CD4-positive, alpha-beta T cell treated with Interleukin-4 for 4 hours (primary cell): ENCODE measurements at regions not wholly inside any gene's neighbourhood (a gene's known extent, or its start where the extent isn't known, plus 50 kb on each side); places are given as distances from the start of the nearest gene placed in this dataset.

Experiments
- DNase-seq: peaks from one replicate; pipeline ENCODE4 v3.0.0-alpha.2; 2020

DNA sequence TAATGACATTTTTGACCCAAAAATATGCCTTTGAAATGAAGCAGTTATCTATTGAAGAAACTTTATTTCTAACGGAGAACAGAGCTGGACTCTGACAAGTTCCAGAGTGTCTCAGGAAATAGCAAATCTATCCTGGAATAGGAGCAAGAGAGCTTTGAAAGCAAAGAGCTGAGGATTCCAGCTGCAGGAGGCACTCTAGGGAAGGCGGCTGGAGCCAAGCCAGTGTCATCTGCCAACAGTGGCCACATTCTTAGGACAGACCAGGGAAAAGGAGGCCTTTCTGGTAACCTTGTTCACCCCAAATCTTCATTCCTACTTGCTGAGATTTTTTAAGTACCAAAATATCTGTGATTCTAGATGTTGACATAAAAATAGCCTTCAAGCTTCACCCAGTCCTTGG lies 493.5 kb upstream of the B3GAT1 start:
- DNase-seq: no peak

DNA sequence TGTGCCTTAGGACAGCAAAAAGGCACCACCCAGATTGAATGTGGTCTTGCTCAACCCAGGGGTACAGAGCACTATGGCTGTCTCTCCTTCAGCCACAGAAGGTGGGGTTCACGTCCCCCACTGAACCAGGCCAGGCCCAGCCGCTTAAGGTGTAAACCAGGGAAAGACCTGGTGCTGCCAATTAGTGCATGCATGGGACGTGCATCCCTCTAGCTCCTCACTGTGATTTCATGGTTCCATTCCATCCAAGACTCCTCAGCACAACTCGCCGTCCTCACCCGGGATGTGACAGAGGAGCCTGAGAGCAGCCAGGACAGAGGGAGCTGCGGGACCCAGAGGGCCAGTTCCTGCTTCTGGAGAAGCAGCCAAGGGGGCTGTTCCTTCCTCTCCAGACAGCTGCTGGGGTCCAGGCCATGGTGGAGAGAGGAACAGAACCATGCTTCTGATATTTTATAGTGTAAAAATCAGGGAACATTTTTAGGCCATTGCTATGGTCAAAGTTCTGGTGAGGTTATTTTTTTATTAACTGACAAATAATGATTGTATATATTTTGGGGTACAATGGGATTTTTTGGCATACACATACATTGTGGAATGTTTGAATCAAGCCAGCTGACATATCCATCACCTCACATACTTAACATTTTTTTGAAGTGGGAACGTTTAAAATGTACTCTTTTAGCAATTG lies 492.2 kb upstream of the B3GAT1 start:
- no peak for DNase-seq

DNA sequence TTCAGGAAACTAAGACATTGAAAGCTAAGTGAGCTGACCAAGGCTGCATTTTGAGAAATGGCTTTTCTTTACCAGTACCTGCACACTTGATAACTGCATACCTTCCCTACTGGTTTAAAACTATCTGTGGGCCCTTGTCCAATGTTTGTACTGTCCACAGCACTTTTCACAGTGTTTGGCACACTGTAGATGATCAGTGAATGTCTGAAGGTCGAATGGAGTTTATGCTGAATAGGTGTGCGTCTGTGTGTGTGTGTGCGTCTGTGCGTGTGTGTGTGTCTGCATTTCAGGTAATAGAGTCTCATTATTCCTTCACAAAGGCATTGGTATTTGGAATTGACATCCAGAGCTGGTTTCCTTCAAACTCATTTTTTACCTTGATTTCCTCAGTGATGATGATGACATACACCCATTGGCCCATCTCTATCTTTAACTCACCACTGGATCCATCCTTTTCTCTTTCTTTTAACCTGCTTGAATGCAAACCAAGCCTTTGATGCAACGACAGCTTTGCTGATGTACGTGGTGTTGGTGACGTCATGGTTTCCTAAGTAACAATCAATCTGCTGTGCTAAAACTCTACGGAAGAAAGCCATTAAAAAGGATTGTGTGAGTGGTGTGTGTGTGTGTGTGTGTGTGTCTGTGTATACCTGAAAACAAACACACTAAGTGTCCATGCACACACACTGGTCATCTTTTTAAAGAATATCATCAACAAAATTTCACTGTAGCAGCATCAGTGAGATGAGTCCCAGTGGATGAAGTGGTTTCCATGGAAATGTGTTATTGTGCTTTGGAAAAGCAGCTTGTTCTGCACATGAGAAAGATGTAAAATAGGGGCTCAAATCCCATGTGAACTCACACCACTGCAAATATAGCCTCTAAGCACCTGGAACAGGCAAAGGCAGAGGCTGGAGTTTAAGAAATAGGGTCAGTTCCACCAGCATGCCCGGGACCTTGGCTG lies 490.2 kb upstream of the B3GAT1 start:
- no peak for DNase-seq

DNA sequence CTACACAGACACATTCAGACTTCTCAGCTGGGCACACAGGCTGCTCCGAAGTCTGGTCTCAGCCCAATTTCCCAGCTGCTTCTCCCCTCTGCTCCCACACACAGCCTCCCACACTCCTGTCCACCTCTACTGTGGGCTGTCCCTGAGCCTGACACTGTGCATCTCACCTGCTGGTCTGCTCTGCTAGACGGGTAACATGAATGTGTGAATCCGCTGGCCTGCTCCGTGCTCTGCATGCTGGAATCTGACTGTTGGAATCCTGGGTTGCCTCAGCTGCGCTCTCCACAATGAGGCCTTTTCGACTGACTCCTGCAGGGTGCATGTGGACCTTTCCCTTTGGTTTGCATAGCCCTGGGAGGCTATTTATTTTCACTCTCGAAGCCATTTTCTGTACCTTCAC lies 489.5 kb upstream of the B3GAT1 start:
- no peak for DNase-seq

DNA sequence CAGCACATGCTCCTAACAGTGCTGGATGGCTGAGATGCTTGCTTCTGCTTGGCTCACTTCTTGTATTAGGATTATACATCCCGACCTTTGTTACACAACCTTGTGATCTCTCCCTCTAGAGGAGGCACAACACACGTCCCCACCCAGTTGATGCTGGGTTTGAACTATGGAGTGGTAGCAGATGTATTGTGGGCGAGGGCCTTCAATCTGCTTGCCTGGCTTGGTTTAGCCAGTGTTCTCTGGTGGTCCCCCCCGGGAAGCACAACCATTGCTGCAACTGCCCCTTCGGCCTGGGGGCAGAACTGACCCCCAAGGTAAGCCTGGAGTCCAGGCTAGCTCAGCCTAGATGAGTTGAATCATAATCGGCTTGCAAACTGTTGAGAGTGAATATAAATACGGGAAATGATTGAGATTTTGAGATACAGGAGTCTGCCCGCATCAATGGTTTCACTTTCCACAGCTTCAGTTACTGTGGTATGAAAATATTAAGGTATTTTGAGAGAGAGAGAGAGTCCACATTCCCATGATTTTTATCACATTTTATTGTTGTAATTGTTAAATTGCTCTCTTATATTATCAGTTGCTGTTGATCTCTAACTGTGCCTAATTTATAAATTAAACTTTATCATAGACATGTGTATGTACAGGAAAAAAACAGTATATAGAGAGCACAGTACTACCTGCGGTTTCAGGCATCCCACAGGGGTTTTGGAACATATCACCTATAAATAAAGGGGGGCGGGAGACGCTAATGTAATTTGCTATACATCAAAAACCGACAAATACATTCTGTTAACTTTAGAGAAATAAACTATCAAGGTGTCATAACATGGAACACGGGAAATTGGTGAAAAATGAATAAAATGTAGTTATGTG lies 482.0 kb upstream of the B3GAT1 start:
- DNase-seq: no peak

DNA sequence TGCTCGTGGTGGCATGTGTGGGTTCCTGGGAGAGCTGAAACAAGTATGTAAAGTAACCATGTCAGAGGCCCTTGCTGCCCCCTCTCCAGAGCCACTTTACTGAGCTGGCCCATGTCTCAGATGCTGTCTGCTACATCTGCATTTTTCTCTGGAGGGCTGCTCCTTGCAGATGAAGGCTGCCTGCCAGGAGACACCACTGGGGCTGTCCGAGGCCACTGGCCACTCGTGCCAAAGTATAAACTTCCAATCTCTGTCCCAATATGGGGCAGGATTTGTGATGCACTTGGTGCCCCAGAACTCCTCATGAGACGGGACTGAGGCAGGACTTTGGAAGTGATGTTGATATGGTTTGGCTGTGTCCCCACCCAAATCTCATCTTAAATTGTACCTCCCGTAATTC lies 478.4 kb upstream of the B3GAT1 start:
- DNase-seq: no peak

DNA sequence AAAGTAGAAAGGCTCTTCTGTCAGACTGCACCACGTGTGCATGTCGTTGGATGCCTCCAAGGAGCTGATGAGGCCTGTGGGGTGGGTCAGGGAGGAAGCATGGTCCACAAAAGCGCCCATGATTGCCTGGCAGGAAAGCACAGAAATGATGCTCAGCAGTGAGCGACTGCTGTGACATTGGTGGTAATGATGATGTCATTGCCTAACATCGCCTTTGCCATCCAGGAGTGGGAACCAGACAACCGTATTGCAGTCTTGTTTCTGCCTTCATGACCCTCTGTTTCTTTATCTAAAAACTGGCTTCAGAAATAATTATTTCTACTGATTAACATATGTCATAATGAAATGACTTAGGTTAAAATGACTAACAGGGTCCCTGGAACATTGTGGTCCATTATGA lies 477.8 kb upstream of the B3GAT1 start:
- DNase-seq: no peak

DNA sequence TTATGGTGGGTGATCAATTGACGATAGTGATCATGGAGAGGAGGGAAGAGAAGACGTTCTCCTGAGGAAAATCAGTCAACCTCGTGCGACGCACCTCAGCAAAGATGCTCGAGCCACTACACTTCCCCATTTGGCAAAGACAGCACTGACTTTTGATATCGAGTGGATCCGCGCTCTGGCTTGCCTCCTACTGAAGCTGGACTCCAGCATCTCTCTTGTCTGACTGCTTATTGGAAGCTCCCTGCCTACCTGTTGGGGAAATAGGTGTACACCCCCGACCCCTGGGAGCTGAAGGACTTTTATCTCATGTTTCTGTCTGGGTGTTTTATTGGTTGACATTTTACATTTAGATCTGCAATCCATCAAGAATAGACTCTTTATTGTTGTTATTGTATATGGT lies 476.8 kb upstream of the B3GAT1 start:
- DNase-seq: no peak

DNA sequence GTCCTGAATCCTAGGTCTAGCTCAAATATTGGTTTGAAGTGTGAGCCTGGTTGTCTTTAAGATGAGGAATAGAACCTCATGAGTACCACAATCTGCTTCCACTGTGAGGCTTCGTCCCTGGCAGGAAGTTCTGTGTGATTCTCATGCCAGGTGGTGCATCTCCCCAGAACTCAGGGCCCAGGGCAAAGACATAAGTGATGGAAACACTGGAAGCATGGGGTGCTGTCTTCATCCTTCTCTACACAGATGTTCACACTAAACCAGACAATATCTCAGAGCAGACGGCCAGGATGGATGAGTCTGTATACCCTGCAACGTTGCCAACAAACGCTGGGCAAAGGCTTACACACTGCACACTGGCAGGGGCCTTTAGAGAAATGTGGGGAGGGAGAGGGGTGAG lies 475.9 kb upstream of the B3GAT1 start:
- DNase-seq: no peak

DNA sequence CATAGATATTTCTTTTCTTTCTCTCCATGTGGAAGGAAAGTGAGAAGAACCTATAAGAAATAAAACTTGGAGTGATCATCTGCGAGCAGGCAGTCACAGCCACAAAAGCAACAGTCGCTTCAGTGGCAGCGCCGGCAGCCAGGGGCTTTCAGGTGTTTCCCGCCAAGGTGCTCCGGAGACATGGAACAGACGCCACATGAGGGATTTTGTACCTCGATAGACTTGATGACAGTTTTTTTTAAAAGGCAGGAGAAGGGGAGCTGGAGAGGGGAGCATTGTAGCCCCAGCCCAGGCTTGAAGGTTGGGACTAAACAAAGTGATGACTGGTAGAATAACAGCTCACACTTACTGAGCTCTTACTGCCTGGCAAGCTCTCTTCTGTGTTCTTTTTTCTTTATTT lies 471.4 kb upstream of the B3GAT1 start:
- no peak for DNase-seq

DNA sequence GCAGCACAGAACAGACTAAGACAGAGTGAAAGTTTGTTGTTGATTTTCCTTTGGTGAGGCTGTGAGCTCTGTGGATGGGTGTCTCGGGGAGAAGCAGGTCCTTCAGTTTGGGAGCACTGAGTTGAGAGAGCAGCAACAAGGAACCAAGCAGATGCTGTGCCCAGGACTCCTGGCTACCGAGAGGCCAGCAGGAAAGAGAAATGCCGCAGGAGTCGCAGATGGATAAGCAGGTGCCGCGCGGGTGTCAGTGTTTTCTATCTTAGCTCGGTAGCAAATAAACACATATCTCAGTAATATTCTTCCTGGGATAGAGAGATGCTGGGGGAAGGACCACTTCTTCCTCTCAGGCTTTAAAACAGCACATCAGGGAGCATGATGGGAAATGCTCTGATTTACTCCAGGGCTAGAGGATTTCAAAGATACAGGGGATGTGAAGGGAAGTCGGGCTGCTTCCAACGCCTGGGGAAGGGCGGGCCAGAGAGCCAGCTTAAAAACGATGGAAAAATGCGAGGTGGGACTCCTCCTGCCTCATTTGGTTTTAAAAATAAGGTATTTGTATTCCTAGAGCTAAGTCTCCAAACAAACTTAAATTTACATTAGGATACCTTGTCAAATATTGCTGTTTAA lies 470.7 kb upstream of the B3GAT1 start:
- DNase-seq: no peak

DNA sequence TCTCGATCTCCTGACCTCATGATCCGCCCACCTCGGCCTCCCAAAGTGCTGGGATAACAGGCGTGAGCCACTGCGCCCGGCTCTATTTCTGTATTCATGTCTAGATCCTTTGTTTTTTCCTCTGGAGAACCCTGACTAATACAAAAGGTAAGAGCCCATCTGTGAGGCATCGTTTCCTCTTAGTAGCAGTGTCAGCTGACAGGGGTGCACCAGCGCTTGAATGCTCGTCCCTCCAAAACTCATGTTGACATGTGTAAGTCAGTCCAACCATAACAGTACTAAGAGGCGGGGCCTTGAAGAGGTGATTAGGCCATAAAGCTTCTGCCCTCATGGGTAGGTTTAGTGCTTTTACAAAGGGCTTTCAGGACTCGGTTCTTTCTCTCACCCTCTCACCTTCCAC lies 470.1 kb upstream of the B3GAT1 start:
- no peak for DNase-seq

DNA sequence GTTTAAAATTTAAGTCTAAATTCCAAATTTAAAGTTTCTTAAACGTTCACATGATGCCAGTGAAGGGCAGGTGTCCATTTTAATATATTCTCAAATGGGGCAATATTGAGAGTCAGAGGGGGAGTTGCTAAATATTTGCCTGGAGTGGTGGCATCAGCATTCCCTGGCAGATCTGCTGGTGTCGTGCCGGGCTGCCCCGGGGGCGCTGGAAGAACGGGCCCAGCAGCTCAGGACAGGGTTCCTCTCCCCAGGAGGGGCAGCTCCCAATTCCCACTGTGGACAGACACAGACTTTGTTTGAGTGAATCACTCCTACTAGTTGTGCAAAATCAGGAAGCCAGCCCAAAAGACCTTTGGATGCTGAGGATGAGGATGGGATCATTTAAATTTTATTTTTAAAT lies 468.7 kb upstream of the B3GAT1 start:
- no peak for DNase-seq

DNA sequence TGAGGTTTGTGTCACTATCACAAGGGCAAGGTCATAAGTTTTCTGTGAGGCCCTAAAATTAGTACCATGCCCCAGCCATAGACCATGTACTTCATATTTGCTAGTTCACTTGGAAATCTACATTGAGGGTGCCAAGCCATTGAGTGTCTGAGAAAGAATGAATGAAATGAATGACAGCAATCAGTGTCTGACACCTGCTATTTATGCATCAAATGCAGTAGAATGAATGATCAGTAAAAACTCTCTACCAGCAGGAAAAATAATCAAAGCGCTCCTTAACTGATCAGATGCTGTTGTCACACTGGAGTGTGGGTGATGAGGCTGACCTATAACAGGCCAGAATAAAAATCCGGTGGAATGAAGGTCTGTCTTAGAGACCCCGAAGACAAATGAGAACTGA lies 467.9 kb upstream of the B3GAT1 start:
- no peak for DNase-seq

DNA sequence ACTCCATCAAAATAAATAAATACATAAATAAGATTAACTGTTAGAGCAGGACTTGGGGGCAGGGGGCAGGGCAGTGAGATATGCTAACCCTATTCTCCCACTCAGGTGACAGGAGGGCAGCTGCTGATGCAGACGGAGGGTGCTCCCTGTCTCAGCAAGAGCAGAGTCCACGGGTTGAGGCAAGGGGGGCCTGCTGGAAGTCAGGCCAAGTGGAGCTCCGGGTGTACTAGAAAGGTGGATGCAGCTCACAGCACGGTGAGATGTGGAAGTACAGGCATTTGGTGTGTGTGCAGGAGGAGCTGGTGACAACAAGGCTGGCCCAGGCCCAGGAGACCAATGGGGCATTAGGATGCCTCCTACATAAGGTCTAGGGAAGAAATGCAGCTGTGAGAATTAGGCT lies 467.3 kb upstream of the B3GAT1 start:
- DNase-seq: no peak

DNA sequence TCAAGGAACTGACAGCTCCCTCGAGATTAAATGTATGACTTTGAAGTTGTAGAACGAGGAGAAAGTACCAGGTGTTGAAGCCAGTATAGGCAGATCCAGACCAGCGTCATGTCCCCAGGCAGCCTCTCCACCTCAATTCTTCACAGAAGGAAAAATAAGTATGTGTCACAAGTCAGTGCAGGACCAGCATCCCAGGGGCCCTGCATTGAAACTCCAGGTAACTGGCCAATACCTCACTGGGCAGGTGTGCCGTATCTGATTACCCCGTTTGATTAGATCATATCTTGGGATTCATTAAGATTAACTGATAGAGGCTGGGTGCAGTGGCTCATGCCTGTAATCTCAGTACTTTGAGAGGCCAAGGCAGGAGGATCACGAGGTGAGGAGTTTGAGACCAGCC lies 466.7 kb upstream of the B3GAT1 start:
- DNase-seq: no peak

DNA sequence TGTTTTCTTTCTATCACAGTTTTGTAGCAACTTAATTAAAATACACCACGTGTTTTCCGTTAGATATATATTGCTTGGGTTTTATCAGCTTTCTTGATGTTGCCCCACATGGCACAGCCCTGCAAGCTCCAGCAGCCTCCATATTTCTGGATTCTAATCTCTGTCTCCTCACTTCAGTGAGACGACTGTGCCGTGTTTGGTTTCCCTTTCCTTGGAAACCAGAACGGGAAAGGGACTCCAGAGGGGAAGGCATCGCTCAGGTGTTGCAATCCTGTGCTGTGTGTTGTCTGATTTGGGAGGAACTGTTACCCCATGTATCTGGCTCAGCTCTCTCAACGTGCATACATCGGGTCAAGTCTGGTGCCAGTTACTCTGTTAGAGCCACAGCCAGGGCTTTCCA lies 464.2 kb upstream of the B3GAT1 start:
- DNase-seq: no peak

DNA sequence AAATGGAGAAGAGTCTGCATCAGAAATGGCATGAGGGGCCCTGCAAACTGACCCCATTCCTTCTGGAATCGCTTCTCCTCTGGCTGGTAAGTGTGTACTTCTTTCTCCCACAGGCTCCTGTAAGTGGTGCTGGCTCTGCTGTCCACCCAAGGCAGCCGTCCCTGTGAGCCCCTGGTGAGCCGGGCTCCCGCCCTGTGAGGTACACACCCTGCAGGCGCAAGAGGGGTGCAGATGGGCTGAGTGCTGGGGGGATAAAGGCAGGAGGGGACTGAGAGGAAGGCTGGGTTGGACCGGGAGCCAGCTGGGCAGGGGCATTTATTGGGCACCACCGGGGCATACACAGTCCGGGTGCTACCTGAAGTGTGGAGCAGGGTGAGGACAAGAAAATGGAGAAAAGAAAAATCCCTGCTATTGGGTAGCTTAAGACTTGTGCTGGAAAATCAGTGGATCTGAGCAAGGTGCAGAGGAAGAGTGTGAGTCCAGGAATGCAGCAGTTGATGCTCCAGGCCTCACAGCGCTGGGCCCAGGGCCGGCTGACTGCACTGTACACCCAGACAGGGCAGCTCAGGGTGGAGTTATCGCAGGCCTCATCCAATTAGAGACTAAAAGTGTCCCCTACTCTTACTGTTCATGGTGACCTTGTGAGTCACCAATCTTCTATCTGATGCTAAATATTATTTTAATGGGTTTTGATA lies 455.1 kb upstream of the B3GAT1 start:
- no peak for DNase-seq

DNA sequence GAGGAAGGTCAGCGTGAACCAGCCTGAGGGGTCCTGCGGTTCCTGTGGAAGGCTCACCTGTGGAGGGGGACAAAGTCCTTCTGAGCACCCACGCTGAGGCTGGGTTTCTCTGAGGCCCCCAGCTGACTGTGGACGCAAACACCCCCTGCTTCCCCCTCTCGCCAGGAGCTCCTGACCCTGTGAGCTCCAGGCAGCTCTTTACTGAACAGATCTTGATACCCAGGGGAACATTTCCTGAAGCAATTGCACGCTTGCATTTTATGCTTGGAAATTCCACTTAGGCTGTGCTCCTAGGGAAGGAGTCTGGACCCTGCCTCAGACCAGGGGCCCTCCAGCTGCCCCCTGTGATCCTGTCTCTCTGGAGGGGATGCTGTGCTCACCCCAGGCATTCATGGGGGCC lies 454.2 kb upstream of the B3GAT1 start:
- DNase-seq: no peak

DNA sequence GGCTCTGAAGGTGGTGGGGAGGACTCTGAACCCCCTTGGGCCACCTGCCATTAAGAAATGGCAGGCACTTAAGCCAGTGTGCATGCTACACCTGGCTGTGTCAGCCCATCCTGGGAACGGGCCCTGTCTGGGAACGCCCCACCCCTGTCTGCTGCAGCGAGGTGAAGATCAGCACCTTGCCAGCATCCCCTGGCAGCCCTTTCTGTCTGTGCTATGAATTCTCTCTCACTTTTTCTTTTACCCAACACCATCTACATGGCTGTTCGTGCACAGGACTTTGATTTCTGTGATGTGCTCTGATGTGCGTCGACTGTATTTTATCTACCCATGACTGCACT lies 452.9 kb upstream of the B3GAT1 start:
- no peak for DNase-seq

DNA sequence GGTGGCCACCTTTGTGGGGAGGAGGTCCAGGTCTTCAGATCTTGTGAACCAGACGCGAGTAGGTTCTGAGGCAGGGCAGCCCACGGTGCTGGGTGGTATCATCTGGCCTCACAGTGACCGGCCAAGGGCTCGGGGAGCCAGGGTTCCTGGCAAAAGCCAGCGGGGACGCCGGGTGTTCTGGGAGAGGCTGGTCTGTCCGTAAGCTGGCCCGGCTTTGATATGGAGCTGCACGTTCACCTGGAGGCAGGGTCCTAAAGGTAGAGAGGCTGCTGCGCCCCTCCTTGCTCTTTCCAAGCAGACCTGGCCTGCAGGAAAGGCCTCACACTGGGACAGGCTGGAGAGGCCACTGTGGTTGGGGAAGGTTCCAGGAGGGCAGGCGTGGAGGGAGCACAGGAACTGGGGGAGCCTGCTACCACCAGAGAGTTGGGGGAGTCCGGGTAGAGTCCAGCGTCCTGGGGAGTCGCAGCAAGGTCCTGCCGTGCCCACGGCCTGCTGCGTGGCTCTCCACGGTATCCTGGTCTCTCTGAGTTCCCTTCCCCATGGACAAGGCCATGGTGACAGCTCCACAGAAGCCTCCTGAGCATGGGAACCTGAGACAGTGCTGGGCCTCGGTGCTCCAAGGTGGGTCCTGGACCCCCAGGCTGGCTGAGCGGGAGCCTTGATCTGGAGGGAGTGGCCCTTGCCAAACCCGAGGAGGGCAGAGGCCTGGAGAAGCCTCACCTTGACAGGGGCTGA lies 452.4 kb upstream of the B3GAT1 start:
- no peak for DNase-seq

DNA sequence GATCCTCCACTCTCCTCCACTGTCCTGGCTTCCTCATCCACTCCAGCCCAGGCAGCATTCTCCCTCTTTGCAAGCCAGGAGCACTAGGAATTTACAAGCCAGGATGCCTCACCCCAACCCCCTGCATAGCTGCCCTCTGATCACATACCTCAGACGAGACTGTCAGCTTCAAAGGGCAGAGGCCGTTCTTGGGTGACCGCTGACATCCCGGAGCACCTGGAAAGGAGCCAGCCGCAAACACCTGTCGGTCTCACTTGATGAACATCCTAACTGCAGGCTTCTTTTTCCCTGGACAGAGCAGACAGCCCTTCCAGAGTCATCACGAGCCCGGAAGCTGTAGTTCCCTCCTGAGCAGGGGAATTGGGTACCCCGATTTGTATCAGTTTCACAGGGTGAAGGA lies 451.3 kb upstream of the B3GAT1 start:
- no peak for DNase-seq
